ENCODE measurements at regions not wholly inside any gene's neighbourhood (a gene's known extent, or its start where the extent isn't known, plus 50 kb on each side); places are given as distances from the start of the nearest gene placed in this dataset.

GRCh38 chr3:31010491-31010890 lies 116.0 kb upstream of the GADL1 start:
- FAIRE-seq (peak; percentile 90), DNase-seq (ENCODE audit: low read depth, low spot score) (peak; percentile 77)
- ChIA-PET POLR2A (interaction anchor here (0.9 kb wide), 1 partner anchor 66 kb away, joined by 3 read pairs; no protein-coding TSS in a partner anchor), CTCF (interaction anchor here (0.7 to 1.7 kb wide), 3 partner anchors 13 to 122 kb away, joined by 3 to 5 read pairs (median 4); no protein-coding TSS in a partner anchor)
- H3K4me2 ChIP-seq (ENCODE audit: insufficient read depth, low read length): no peak overlapping the region
- H3K27ac ChIP-seq (ENCODE audit: insufficient read depth, low read depth, low read length): peak overlapping the region; percentile 70
- peaks cover 42% of the 10 kb centered on the region for H3K4me1 ChIP-seq (ENCODE audit: control insufficient read depth, extremely low read depth, insufficient read depth, low read length)
- H3K36me3 ChIP-seq (ENCODE audit: control insufficient read depth in 2 of 2, extremely low read depth in 1 of 2, insufficient read depth in 2 of 2, low read length in 2 of 2): no peaks in the 10 kb centered on the region
- no peak for TF ChIP-seq CTCF (IDR thresholded peaks at IDR 0.05; ENCODE audit: extremely low read depth in 1 of 2, insufficient read depth in 1 of 2, low read depth in 1 of 2, low read length in 2 of 2)
- TF ChIP-seq MAX (IDR thresholded peaks at IDR 0.05; ENCODE audit: insufficient read depth, insufficient read length): no peak
- peak; percentile 34 for TF ChIP-seq GATA2 (IDR thresholded peaks at IDR 0.05; ENCODE audit: insufficient read depth, insufficient read length, low read depth, low read length)
- no peak for TF ChIP-seq POLR2A (IDR thresholded peaks at IDR 0.05; ENCODE audit: low read depth, low read length)
- TF ChIP-seq POLR2AphosphoS5 (IDR thresholded peaks at IDR 0.05; ENCODE audit: insufficient read depth, low read depth, low read length): no peak
- no peak for TF ChIP-seq MYC (IDR thresholded peaks at IDR 0.05; ENCODE audit: low read depth, low read length)
- no peak for TF ChIP-seq EZH2 (IDR thresholded peaks at IDR 0.05; ENCODE audit: borderline replicate concordance, low read depth, low read length, severe bottlenecking)
- peak; percentile 62 for TF ChIP-seq JUN (IDR thresholded peaks at IDR 0.05; ENCODE audit: borderline replicate concordance, insufficient read depth, insufficient read length, low read depth)
- TF ChIP-seq FOS (IDR thresholded peaks at IDR 0.05; ENCODE audit: borderline replicate concordance, insufficient read depth, low read length): peak; percentile 85
- no TSS peak for BruUV-seq (replicated peaks)
- intact Hi-C loops (cut with micrococcal nuclease): loop anchor here (1.0 to 2.0 kb wide), 2 partner anchors 66 to 83 kb away; no protein-coding TSS in a partner anchor
- H2AFZ ChIP-seq (ENCODE audit: low read depth, low read length): no peak overlapping the region
- H3K9ac ChIP-seq (replicated peaks; ENCODE audit: extremely low read depth, insufficient read depth, low read length): peak overlapping the region; percentile 31
- no peaks in the 10 kb centered on the region for H3K79me2 ChIP-seq (ENCODE audit: control insufficient read depth, insufficient read depth, low read length)
- H4K20me1 ChIP-seq (replicated peaks; ENCODE audit: control insufficient read depth, extremely low read depth, insufficient read depth, low read length): no peaks in the 10 kb centered on the region
- H3K9me1 ChIP-seq (replicated peaks; ENCODE audit: control insufficient read depth, extremely low read depth, insufficient read depth, low read length): no peaks in the 10 kb centered on the region
- no peak overlapping the region for H3K4me3 ChIP-seq (replicated peaks in 1 of 3; ENCODE audit: insufficient read depth in 1 of 3, low read depth in 1 of 3, low read length in 3 of 3)
- H3K27me3 ChIP-seq (ENCODE audit: control insufficient read depth in 2 of 2, insufficient read depth in 2 of 2, low read length in 2 of 2): no peaks in the 10 kb centered on the region
- dilution Hi-C loops (cut with MboI; ENCODE audit: extremely low pct_ligation_motif_present, low sequenced_read_pairs): no loop called here
- no peaks in the 10 kb centered on the region for H3K9me3 ChIP-seq (replicated peaks; ENCODE audit: control insufficient read depth, insufficient read depth, low read length)

Measured in endothelial cell of umbilical vein (primary cell).